Ovary (tissue), 7 donors: ENCODE measurements at regions not wholly inside any gene's neighbourhood (a gene's known extent, or its start where the extent isn't known, plus 50 kb on each side); places are given as distances from the start of the nearest gene placed in this dataset.

Source experiments
- DNase-seq, 5 donors: peaks; one replicate each; pipeline ENCODE4 v3.0.0-alpha.2; 2019 to 2020
- H3K27ac ChIP-seq, 2 donors: fragments of 200-600 bp; one replicate each; pipeline versions ENCODE4 v1.5.1 to v1.8.0; 2019 to 2022
- H3K27me3 ChIP-seq: fragments of 200-600 bp; one replicate; pipeline ENCODE4 v1.8.0; 2022
- H3K36me3 ChIP-seq: fragments of 200-600 bp; sonication (generic); one replicate; pipeline ENCODE4 v1.5.1; 2019
- H3K4me1 ChIP-seq: one replicate; pipeline ENCODE4 v1.8.1; 2013; ENCODE audit warnings: mild to moderate bottlenecking, moderate library complexity; ENCODE audit not compliant: insufficient read depth
- H3K4me3 ChIP-seq: fragments of 200-600 bp; sonication (generic); one replicate; pipeline ENCODE4 v1.5.1; 2017
- H3K9me3 ChIP-seq, 2 donors: fragments of 200-600 bp in 1 of 2; sonication (generic) in 1 of 2; one replicate each; pipeline versions ENCODE4 v1.5.1 to v1.8.1; 2013 to 2019; ENCODE audit warnings: mild to moderate bottlenecking in 1 of 2, moderate library complexity in 1 of 2
- CTCF ChIP-seq, 3 donors: fragments of 450-650 bp in 2 of 3; fragments of 200-600 bp in 1 of 3; IDR thresholded peaks; one replicate each; pipeline versions ENCODE4 v1.5.1 to v1.8.0; 2016 to 2022; ENCODE audit warnings: antibody characterized with exemption in 3 of 3, mild to moderate bottlenecking in 1 of 3
- EP300 ChIP-seq: sonication (generic); formaldehyde crosslinking; IDR thresholded peaks from one replicate; pipeline ENCODE4 v1.6.1; 2017; ENCODE audit warnings: antibody characterized with exemption
- POLR2A ChIP-seq: fragments of 450-650 bp; IDR thresholded peaks from one replicate; pipeline ENCODE4 v1.6.1; 2017; ENCODE audit warnings: antibody characterized with exemption, mild to moderate bottlenecking, moderate library complexity
- WGBS, 3 donors: extraction: QIAGEN DNeasy Blood & Tissue Kit in 1 of 3; methylation state at CpG; one replicate each; pipeline versions ENCODE4 v1.1.5 to v1.1.7; 2013 to 2017; 5-methylcytosine and 5-hydroxymethylcytosine counted together
- intact Hi-C, 4 donors: fragments of 100-400 bp; cut with DNase I; formaldehyde crosslinking; loops; one replicate each; pipeline versions ENCODE4 v1.11.0 to v1.15.1; 2022 to 2023
- donor health status: DM: no; HTN: no; CAD: no; lungs with moderate emphysema.
- donor health status: DM: no; HTN: no; CAD: no.
- donor health status: Bipolar disorder and iron deficiency.
- donor health status: DM: no; HTN: no; CAD: no.
- donor health status: DM: yes; HTN: yes; CAD: no.

GRCh38 chr20:48381353-48382120 lies 446.3 kb downstream of the PREX1 start:
- intact Hi-C loops, result no loop called here
- no peaks in the 10 kb centered on the region for H3K4me1 ChIP-seq
- no peak for TF ChIP-seq EP300
- no peak for TF ChIP-seq CTCF (IDR thresholded peaks at IDR 0.05)
- TF ChIP-seq POLR2A, result no peak
- 70 to 72% (median 71%) methylated on average over 11 to 12 of the region's 12 CpGs for WGBS, 3 donors
- H3K27ac ChIP-seq, result no peak overlapping the region
- peak in 1 of 5 donors; percentile 28 for DNase-seq
- no peaks in the 10 kb centered on the region for H3K27me3 ChIP-seq
- no peaks in the 10 kb centered on the region for H3K9me3 ChIP-seq
- H3K36me3 ChIP-seq, result no peaks in the 10 kb centered on the region
- H3K4me3 ChIP-seq, result no peak overlapping the region

- H3K4me1 ChIP-seq, result no peaks in the 10 kb centered on the region
- TF ChIP-seq EP300, result no peak
- no peak for TF ChIP-seq POLR2A
- no peak for TF ChIP-seq CTCF (IDR thresholded peaks at IDR 0.05)
- WGBS, 3 donors, result 95 to 97% (median 95%) methylated on average over 4 of the region's 4 CpGs
- no peak for DNase-seq
- no peaks in the 10 kb centered on the region for H3K36me3 ChIP-seq
- H3K4me3 ChIP-seq, result no peak overlapping the region
- H3K27me3 ChIP-seq, result no peaks in the 10 kb centered on the region
- no peaks in the 10 kb centered on the region for H3K9me3 ChIP-seq
- no peak overlapping the region for H3K27ac ChIP-seq
- intact Hi-C loops, result no loop called here
Observed at GRCh38 chr20:48380661-48381060, 447.1 kb downstream of the PREX1 start.

GRCh38 chr20:48378976-48379675 lies 448.7 kb downstream of the PREX1 start:
- no peak overlapping the region for H3K27ac ChIP-seq
- no peaks in the 10 kb centered on the region for H3K36me3 ChIP-seq
- no peaks in the 10 kb centered on the region for H3K9me3 ChIP-seq
- no peak for DNase-seq
- H3K4me1 ChIP-seq, result no peaks in the 10 kb centered on the region
- no peak for TF ChIP-seq POLR2A
- no peak for TF ChIP-seq EP300
- TF ChIP-seq CTCF (IDR thresholded peaks at IDR 0.05), result no peak
- 71 to 96% (median 95%) methylated on average over 8 of the region's 8 CpGs for WGBS, 3 donors
- intact Hi-C loops, result loop anchor here in 1 of 4 donors (5.0 kb wide), 1 partner anchor 592 kb away; the partner anchor contains the start of gene SULF2
- no peaks in the 10 kb centered on the region for H3K27me3 ChIP-seq
- no peak overlapping the region for H3K4me3 ChIP-seq

GRCh38 chr20:48377940-48378339 lies 449.9 kb downstream of the PREX1 start:
- intact Hi-C loops, result loop anchor here in 1 of 4 donors (5.0 kb wide), 1 partner anchor 591 kb away; the partner anchor contains the start of gene SULF2
- Histone ChIP-seq H3K36me3 (no peaks in the 10 kb centered on the region), H3K4me3 (no peak overlapping the region), H3K27ac (no peak overlapping the region), H3K9me3 (no peaks in the 10 kb centered on the region), H3K27me3 (no peaks in the 10 kb centered on the region), H3K4me1 (no peaks in the 10 kb centered on the region)
- WGBS, 3 donors, result 91 to 96% (median 94%) methylated on average over 2 of the region's 2 CpGs
- TF ChIP-seq EP300 (no peak), POLR2A (no peak), CTCF (IDR thresholded peaks at IDR 0.05) (no peak)
- DNase-seq, result no peak
